Smooth muscle cell (in vitro differentiated cells): ENCODE measurements at regions not wholly inside any gene's neighbourhood (a gene's known extent, or its start where the extent isn't known, plus 50 kb on each side); places are given as distances from the start of the nearest gene placed in this dataset.

Experiments used
- DNase-seq: peaks from one replicate; lab custom pipeline; 2025; ENCODE audit not compliant: unreplicated experiment; lab: John Stamatoyannopoulos, UW
- H2AFZ ChIP-seq: fragments of 200-600 bp; sonication (generic); 2 replicates; pipeline ENCODE4 v1.6.0; 2016; ENCODE audit warnings: antibody characterized with exemption, low read depth, mild to moderate bottlenecking
- H3F3A ChIP-seq: fragments of 200-600 bp; sonication (generic); 2 replicates; pipeline ENCODE4 v1.6.0; 2017; ENCODE audit warnings: antibody characterized with exemption, low read depth
- H3K27ac ChIP-seq: fragments of 200-600 bp; sonication (generic); 2 replicates; pipeline ENCODE4 v1.5.1; 2016; ENCODE audit warnings: low read depth, mild to moderate bottlenecking
- H3K27me3 ChIP-seq: fragments of 200-600 bp; sonication (generic); 2 replicates; pipeline ENCODE4 v1.6.1; 2016; ENCODE audit warnings: low read depth, mild to moderate bottlenecking
- H3K36me3 ChIP-seq: fragments of 200-600 bp; sonication (generic); 2 replicates; pipeline ENCODE4 v1.5.1; 2016; ENCODE audit warnings: low read depth
- H3K4me1 ChIP-seq: fragments of 200-600 bp; sonication (generic); 2 replicates; pipeline ENCODE4 v1.5.1; 2016; ENCODE audit warnings: low read depth
- H3K4me2 ChIP-seq: fragments of 200-600 bp; sonication (generic); 2 replicates; pipeline ENCODE4 v1.6.0; 2016; ENCODE audit warnings: mild to moderate bottlenecking
- H3K4me3 ChIP-seq: fragments of 200-600 bp; sonication (generic); 2 replicates; pipeline ENCODE4 v1.5.1; 2016; ENCODE audit warnings: mild to moderate bottlenecking
- H3K79me2 ChIP-seq: fragments of 200-600 bp; sonication (generic); 2 replicates; pipeline ENCODE4 v1.6.0; 2016; ENCODE audit warnings: low read depth, mild to moderate bottlenecking
- H3K9ac ChIP-seq: fragments of 200-600 bp; sonication (generic); 2 replicates; pipeline ENCODE4 v1.6.0; 2016; ENCODE audit warnings: low read depth
- H3K9me3 ChIP-seq: fragments of 200-600 bp; sonication (generic); replicated peaks from 2 replicates; pipeline ENCODE4 v1.5.1; 2016; ENCODE audit warnings: low read depth
- H4K20me1 ChIP-seq: fragments of 200-600 bp; sonication (generic); 2 replicates; pipeline ENCODE4 v1.6.0; 2016; ENCODE audit warnings: low read depth
- CTCF ChIP-seq: fragments of 200-600 bp; sonication (generic); IDR thresholded peaks from 2 replicates; pipeline ENCODE4 v1.5.1; 2017; ENCODE audit warnings: borderline replicate concordance, mild to moderate bottlenecking, antibody characterized with exemption; ENCODE audit not compliant: insufficient read depth, poor library complexity, severe bottlenecking
- WGBS: methylation state at CpG from one replicate; pipeline ENCODE4 v1.1.7; 2016; ENCODE audit warnings: low lambda C conversion rate; 5-methylcytosine and 5-hydroxymethylcytosine counted together

DNA sequence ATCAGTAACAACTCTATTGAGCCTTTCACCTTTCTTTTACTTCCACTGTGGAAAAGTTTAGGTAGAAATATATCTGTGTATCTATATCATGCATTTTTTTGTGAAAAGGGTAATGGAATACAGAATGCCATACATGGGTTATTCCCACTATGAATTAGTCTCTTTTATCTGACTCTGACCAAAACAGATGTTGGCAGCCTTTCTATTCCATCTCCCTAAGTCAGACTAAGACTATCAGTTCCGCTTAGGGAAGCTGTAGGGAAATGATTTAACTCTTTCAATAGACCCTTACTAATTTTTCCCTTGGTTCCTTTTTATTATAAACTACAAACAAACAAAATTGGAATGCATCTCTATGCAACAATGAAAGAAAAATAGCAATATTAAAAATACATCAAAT is 92.3 kb upstream of the LEF1 start:
- no peaks in the 10 kb centered on the region for H3F3A ChIP-seq
- H3K4me3 ChIP-seq = no peak overlapping the region
- no peaks in the 10 kb centered on the region for H3K9me3 ChIP-seq
- no peak overlapping the region for H3K9ac ChIP-seq
- no peaks in the 10 kb centered on the region for H3K27me3 ChIP-seq
- no peaks in the 10 kb centered on the region for H4K20me1 ChIP-seq
- TF ChIP-seq CTCF = no peak
- no peaks in the 10 kb centered on the region for H3K4me1 ChIP-seq
- H3K36me3 ChIP-seq = no peaks in the 10 kb centered on the region
- no peak overlapping the region for H3K27ac ChIP-seq
- H3K4me2 ChIP-seq = no peak overlapping the region
- H2AFZ ChIP-seq = no peak overlapping the region
- H3K79me2 ChIP-seq = no peaks in the 10 kb centered on the region
- no peak for DNase-seq
- 23% methylated on average over 1 of the region's 1 CpG for WGBS

DNA sequence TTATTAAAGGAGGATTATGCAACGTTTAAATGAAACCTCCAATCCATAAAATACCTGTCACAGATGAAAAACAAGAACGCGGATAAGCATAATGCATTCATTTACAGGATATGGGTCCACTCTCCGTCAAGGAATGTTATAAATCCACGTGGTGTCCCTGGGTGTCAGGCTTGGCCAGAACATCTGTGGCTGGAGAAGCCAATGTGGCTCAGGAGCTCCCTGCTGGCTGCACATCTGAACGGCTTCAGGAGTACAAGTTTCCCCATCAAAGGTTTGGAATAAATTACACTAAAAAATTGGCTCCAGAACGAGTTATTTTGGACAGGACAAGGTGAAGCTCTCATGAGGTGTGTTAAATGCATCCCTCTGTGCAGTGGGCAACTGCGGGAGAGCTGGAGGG is 87.8 kb upstream of the LEF1 start:
- Histone ChIP-seq H4K20me1 (no peaks in the 10 kb centered on the region), H2AFZ (no peak overlapping the region), H3K4me3 (no peak overlapping the region), H3F3A (no peaks in the 10 kb centered on the region), H3K9ac (no peak overlapping the region), H3K4me1 (no peaks in the 10 kb centered on the region), H3K36me3 (no peaks in the 10 kb centered on the region), H3K27ac (no peak overlapping the region), H3K4me2 (no peak overlapping the region), H3K79me2 (no peaks in the 10 kb centered on the region), H3K27me3 (no peaks in the 10 kb centered on the region), H3K9me3 (no peaks in the 10 kb centered on the region)
- 86% methylated on average over 8 of the region's 8 CpGs for WGBS
- no peak for TF ChIP-seq CTCF
- DNase-seq = no peak

- no peaks in the 10 kb centered on the region for H3K79me2 ChIP-seq
- no peak for DNase-seq
Measured at GRCh38 chr4:108255203-108255747, 86.5 kb upstream of the LEF1 start.

More at GRCh38 chr4:108255203-108255747, 86.5 kb upstream of the LEF1 start:
- H3K9ac ChIP-seq = no peak overlapping the region
- no peaks in the 10 kb centered on the region for H4K20me1 ChIP-seq
- no peaks in the 10 kb centered on the region for H3F3A ChIP-seq
- WGBS = 4% methylated on average over 2 of the region's 2 CpGs
- no peak overlapping the region for H2AFZ ChIP-seq
- no peaks in the 10 kb centered on the region for H3K9me3 ChIP-seq
- H3K4me1 ChIP-seq = no peaks in the 10 kb centered on the region
- H3K4me2 ChIP-seq = no peak overlapping the region
- no peaks in the 10 kb centered on the region for H3K27me3 ChIP-seq
- H3K27ac ChIP-seq = no peak overlapping the region
- no peak overlapping the region for H3K4me3 ChIP-seq
- no peaks in the 10 kb centered on the region for H3K36me3 ChIP-seq
- no peak for TF ChIP-seq CTCF
